SKM-1 treated with dmso at 0.1 percent for 144 hours (cell line): ENCODE measurements at regions not wholly inside any gene's neighbourhood (a gene's known extent, or its start where the extent isn't known, plus 50 kb on each side); places are given as distances from the start of the nearest gene placed in this dataset.

Source experiments
- DNase-seq: peaks from one replicate; lab custom pipeline; 2025; ENCODE audit not compliant: unreplicated experiment; lab: John Stamatoyannopoulos, UW

DNA sequence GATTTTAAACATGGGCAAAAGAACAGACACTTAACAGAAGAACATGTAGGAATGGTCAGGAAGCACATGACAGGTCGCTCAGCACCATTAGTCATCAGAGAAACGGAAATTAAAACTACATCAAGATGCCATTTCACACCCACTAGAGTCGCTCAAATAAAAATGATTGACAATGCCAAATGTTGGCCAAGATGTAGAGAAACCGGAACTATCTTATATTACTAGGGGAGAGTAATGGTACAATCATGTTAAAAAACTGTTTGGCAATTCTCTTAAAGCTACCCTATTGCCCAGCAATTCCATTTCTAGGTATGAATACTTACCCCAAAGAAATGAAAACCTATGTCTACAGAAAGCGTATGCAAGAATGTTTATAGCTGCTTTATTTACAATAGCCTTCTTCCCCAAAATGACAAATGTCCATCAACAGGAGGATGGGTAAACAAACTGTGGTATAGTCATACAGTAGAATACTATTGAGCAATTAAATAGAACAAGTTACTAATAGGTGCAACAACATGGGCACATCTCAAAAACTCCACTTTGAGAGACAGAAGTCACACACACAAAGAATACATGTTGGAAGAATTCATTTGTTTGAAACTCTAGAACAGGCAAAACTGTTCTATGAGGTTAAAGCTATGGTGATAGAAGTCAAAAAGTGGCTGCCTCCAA is 92.8 kb downstream of the ETS2 start:
- no peak for DNase-seq

- no peak for DNase-seq
Measured at GRCh38 chr21:38897532-38898421, 92.0 kb downstream of the ETS2 start.

DNA sequence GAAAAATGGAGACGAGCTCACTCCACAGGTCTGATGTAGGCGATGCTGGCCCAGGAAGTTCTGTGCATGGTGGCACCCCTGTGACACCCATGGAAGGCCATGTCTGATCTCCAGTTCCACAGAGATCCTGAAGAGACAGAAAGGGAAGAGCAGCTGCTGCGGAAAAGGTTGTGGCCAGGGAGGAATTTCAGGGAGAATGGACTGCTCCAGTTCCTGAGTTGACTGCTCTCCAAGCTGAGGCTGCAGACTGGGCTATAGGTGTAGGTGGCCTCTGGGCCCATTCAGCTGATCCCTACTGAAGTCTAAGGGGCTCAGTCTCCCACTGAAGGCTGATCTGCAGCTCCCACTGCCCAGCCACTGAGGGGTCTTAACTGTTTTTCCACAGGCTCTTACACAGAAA is 89.2 kb downstream of the ETS2 start:
- DNase-seq: no peak

DNA sequence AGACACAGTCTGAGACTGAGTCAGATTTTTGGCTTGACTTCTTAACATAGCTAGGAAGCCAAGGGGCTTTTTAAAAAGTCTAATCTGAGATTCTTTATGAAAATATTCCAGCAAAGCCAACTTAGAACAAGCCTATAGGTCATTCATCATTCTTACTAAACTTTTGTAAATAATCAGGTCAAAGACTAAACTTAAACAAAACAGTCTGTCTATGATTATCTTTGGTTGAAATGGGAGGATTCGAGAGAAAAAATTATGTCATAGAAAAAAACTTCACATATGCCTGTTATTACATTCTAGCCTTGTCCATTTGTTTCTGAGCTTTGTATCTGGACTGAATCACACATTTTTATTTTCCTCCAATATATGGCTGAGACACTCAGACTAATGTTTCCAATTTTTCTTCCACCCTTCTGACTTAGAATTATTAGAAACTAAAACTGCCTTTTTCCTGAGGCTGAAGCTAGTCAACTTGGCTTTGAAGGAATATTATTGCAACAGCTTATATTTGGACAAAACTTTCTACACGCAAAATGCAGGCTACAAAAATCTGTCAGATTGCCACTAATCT is 83.3 kb downstream of the ETS2 start:
- no peak for DNase-seq

DNA sequence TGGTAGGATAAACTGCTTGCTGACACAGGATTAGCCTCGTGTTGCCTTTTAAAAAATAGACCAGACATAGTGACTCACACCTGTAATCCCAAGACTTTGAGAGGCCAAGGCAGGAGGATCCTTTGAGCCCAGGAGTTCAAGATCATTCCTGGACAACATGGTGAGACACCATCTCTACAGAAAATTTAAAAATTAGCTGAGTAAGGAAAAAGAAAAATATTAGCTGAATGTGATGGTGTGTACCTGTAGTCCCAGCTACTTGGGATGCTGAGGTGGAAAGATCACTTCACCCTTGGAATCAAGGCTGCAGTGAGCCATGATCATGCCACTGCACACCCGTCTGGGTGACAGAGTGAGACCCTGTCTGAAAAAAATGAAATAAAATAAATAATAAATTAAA is 82.0 kb downstream of the ETS2 start:
- DNase-seq: no peak

DNA sequence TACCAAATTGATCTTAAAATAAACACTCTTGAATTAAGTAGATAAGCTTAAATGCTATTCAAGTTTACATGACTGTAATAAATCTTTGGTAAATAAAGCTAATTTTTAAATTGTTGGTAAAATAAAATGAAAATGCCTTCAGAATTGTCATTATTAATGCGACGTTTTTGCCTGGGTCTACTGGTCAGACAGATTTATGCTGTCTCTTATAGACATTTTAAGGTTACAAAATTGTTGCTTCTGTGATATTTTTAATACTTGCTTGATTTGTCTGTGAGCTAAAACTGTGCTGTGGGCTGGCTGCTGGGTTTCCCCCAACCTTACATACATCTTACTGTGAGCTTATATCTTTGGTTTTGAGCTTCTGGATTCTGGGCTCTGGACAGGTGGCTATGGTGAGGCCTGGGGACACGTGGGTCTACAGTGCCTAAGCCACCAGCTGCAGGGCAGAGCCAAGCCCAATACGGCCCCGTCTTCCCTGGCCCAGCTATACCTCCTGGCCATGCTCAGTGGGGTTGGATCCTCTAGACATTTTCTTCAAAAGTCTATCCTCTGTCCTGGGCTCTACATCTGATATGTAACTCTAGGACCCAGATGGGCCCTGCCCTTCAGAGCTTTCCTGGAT is 81.4 kb downstream of the ETS2 start:
- no peak for DNase-seq

- DNase-seq: no peak
Measured at GRCh38 chr21:38885909-38886308, 80.2 kb downstream of the ETS2 start.

DNA sequence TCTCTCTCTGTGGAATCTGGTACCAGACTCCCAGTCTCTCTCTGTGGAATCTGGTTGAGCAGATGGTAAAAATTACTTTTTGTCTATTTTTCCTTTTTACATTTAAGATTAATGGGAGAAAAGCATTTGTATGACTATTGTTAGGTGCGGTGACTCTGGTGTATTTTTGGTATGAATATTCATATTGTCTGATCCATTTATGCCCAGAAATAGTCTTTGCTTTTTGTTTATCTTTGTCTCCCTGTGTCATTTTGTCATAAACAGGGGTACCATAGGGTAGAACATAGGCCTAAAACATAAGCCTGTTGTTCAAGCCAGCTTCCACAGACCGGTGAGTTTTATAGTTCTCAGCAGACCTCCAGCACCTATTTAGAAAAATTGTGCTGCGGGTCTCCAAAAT is 78.7 kb downstream of the ETS2 start:
- no peak for DNase-seq

DNA sequence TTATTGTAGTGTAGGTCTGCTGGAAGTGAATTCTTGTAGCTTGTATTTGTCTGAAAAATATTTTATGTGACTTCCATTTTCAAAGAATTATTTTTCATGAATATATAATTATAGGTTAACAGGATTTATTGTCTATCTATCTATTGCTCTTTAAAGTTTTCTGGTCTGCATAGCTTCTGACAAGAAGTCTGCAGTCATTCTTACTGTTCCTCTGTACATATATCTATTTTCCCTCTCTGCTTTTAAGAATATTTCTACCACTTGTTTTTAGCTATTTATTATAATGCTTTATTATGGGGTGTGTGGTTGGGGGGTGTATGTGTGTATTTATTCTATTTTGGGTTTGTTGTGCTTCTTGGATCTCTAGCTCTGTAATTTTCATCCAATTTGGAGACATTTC is 77.4 kb downstream of the ETS2 start:
- DNase-seq: no peak

- DNase-seq: no peak
Measured at GRCh38 chr21:38881131-38881530, 75.4 kb downstream of the ETS2 start.

- DNase-seq: no peak
Measured at GRCh38 chr21:38880577-38880966, 74.8 kb downstream of the ETS2 start.

- no peak for DNase-seq
Measured at GRCh38 chr21:38879912-38880576, 74.3 kb downstream of the ETS2 start.

DNA sequence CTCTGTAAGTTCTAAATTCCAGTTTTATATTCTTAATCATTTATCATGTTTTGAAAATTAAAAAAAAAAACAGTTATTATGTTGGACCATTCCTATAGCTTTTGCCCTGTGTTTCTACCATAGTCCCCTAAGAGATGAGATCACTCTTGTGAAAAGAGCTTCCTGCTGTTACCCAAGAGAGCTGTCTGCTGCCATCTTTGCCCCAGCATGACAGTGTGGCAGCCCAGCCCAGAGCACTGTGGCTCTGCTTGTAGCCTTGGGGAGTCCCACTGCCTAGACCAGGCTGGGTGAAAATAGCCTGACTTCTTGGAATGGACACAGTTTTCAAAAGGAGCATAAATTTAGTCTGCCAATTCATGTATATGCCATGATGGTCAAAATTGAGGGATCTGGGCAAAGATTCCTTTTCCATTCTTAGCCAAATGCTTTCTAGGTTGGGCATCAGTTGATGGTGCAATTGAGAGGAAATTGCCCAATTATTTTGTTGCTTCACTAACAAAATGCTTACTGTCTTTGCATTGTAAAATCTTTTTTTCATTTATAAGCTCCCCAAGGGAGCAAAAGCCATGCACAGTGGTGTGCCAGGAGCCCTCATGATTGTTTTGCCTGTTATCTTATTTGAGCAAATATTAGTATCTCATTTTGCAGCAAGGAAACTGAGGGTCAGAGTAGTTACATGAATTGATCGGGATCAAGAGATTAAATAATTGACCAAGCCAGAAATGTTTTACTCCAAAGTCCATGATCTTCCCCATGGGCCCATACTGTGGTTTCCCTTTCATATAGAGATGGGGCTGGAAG is 72.8 kb downstream of the ETS2 start:
- DNase-seq: no peak

DNA sequence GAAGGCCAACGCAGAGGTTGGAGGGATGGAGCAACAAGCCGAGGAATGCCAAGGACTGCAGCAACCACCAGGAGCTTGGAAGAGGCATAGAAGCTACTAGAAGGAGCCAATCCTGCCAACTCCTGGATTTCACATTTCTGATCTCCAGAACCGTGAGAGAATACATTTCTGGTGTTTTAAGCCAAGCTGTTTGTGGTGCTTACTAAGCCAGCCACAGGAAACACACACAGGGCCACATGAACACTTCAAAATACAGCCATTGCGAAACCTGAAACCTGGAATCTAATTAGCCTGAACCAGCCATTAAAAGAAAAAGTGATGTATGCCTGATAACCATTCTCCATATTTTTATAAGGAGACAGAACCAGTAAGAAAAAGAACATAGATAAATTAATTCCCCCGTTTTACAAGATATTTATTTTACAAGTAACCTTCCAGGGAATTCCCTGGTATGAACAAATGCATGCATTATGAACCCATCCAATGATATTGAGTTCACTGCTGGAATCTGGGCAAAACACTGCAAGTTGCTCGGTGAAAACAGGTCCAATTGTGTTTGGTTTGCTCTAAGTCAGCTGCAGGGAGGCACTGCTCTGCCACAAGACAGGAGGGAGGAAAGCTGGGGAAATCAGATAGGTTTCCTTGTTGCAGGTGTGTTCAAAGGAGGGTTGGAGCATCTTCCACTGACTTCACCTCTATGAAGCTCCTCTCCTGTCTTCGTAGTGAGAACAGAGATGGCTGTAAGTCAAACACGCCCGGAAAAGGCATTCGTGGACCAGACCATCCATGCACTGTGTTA is 70.2 kb downstream of the ETS2 start:
- no peak for DNase-seq
